GM18867 (cell line): ENCODE measurements at regions not wholly inside any gene's neighbourhood (a gene's known extent, or its start where the extent isn't known, plus 50 kb on each side); places are given as distances from the start of the nearest gene placed in this dataset.
"Not testable (repeated sequence)": the region's sequence is repeated elsewhere in the genome, so short reads cannot be mapped to it uniquely, and the experiment has no call there.

Experiments
- ATAC-seq: cut with Tn5 transposase; IDR thresholded peaks from one replicate; pipeline ENCODE4 v1.9.1; 2021; ENCODE audit warnings: mild to moderate bottlenecking, moderate library complexity; ENCODE audit not compliant: unreplicated experiment

- no peak for ATAC-seq
Measured at GRCh38 chrX:128436397-128437103, 384.3 kb upstream of the ACTRT1 start.

- no peak for ATAC-seq
Measured at GRCh38 chrX:128425546-128425945, 373.3 kb upstream of the ACTRT1 start.

- ATAC-seq = no peak
Measured at GRCh38 chrX:128408842-128409241, 356.6 kb upstream of the ACTRT1 start.

GRCh38 chrX:128396601-128397000 lies 344.4 kb upstream of the ACTRT1 start:
- ATAC-seq = no peak

GRCh38 chrX:128383846-128384245 lies 331.6 kb upstream of the ACTRT1 start:
- ATAC-seq = not testable (repeated sequence)

- no peak for ATAC-seq
Measured at GRCh38 chrX:128365492-128365891, 313.3 kb upstream of the ACTRT1 start.

- no peak for ATAC-seq
Measured at GRCh38 chrX:128335671-128336070, 283.5 kb upstream of the ACTRT1 start.

- no peak for ATAC-seq
Measured at GRCh38 chrX:128334821-128335220, 282.6 kb upstream of the ACTRT1 start.

GRCh38 chrX:128310912-128311311 lies 258.7 kb upstream of the ACTRT1 start:
- no peak for ATAC-seq

- no peak for ATAC-seq
Measured at GRCh38 chrX:128309311-128309710, 257.1 kb upstream of the ACTRT1 start.

GRCh38 chrX:128294198-128294597 lies 242.0 kb upstream of the ACTRT1 start:
- ATAC-seq = no peak

GRCh38 chrX:128287693-128288092 lies 235.5 kb upstream of the ACTRT1 start:
- no peak for ATAC-seq

GRCh38 chrX:128250621-128251020 lies 198.4 kb upstream of the ACTRT1 start:
- no peak for ATAC-seq

- ATAC-seq = no peak
Measured at GRCh38 chrX:128216364-128216763, 164.2 kb upstream of the ACTRT1 start.

GRCh38 chrX:128165884-128166408 lies 113.7 kb upstream of the ACTRT1 start:
- ATAC-seq = no peak

GRCh38 chrX:128156204-128156603 lies 104.0 kb upstream of the ACTRT1 start:
- no peak for ATAC-seq

- ATAC-seq = no peak
Measured at GRCh38 chrX:128142745-128143144, 90.5 kb upstream of the ACTRT1 start.

GRCh38 chrX:128106630-128107029 lies 54.4 kb upstream of the ACTRT1 start:
- ATAC-seq = no peak

- no peak for ATAC-seq
Measured at GRCh38 chrX:128105659-128106058, 53.5 kb upstream of the ACTRT1 start.
